Caco-2 (cell line): ENCODE measurements at regions not wholly inside any gene's neighbourhood (a gene's known extent, or its start where the extent isn't known, plus 50 kb on each side); places are given as distances from the start of the nearest gene placed in this dataset.
A peak's percentile ranks its signal among the peaks of the same experiment; 100 is the strongest.

Experiments used
- BruUV-seq: library from RNA; stranded (reverse); fragments of 400-500 nt; replicated peaks from 2 replicates; lab custom pipeline; 2021; lab: Mats Ljungman, UMichigan
- CTCF ChIA-PET: fragments of 300-600 bp; sonication (Branson Sonifier 250); formaldehyde crosslinking; loops from one replicate; lab custom pipeline; 2022; ENCODE audit warnings: antibody characterized with exemption; lab: Charles Lee
- POLR2A ChIA-PET: fragments of 300-600 bp; sonication (Branson Sonifier 250); formaldehyde crosslinking; loops from one replicate; lab custom pipeline; 2022; ENCODE audit warnings: antibody characterized with exemption; lab: Charles Lee
- DNase-seq, 2 experiments: peaks; one replicate each; pipeline versions ENCODE4 v3.0.0 to v3.0.0-alpha.2; 2020 to 2022
- H3K27me3 ChIP-seq: replicated peaks from 2 replicates; pipeline ENCODE4 v1.6.0; 2011; ENCODE audit warnings: low read length; ENCODE audit not compliant: control insufficient read depth, insufficient read depth
- H3K36me3 ChIP-seq: 2 replicates; pipeline ENCODE4 v1.5.1; 2011; ENCODE audit warnings: low read length; ENCODE audit not compliant: control insufficient read depth, insufficient read depth
- H3K4me1 ChIP-seq: fragments of 250-450 bp; sonication (Bioruptor Pico); 2 replicates; pipeline ENCODE4 v1.5.1; 2020; ENCODE audit warnings: mild to moderate bottlenecking
- H3K4me3 ChIP-seq: 2 replicates; pipeline ENCODE4 v1.5.1; 2011; ENCODE audit warnings: low read depth, mild to moderate bottlenecking, control low read depth, low read length
- H3K9me3 ChIP-seq: fragments of 250-450 bp; sonication (Bioruptor Pico); 2 replicates; pipeline ENCODE4 v1.5.1; 2020; ENCODE audit warnings: mild to moderate bottlenecking, moderate library complexity
- H3K27ac Mint-ChIP-seq: one replicate; pipeline ENCODE4 v1.8.0; 2022; ENCODE audit warnings: mixed read lengths; ENCODE audit not compliant: unreplicated experiment
- H3K27me3 Mint-ChIP-seq: one replicate; pipeline ENCODE4 v1.8.0; 2022; ENCODE audit warnings: mixed read lengths; ENCODE audit not compliant: insufficient read depth, unreplicated experiment
- H3K36me3 Mint-ChIP-seq: one replicate; pipeline ENCODE4 v1.8.0; 2022; ENCODE audit warnings: mild to moderate bottlenecking, mixed read lengths; ENCODE audit not compliant: insufficient read depth, unreplicated experiment
- H3K4me1 Mint-ChIP-seq: one replicate; pipeline ENCODE4 v1.8.0; 2022; ENCODE audit warnings: low read depth, mixed read lengths; ENCODE audit not compliant: unreplicated experiment
- H3K4me3 Mint-ChIP-seq: one replicate; pipeline ENCODE4 v1.8.0; 2022; ENCODE audit warnings: mild to moderate bottlenecking, moderate library complexity, mixed read lengths; ENCODE audit not compliant: unreplicated experiment
- H3K9me3 Mint-ChIP-seq: one replicate; pipeline ENCODE4 v1.8.0; 2022; ENCODE audit warnings: mixed read lengths; ENCODE audit not compliant: unreplicated experiment
- CTCF ChIP-seq, 2 experiments: fragments of 200-600 bp in 1 of 2; IDR thresholded peaks; 1 replicate in 1 of 2; 2 replicates in 1 of 2; pipeline versions ENCODE4 v1.5.1 to v1.8.0; 2011 to 2022; ENCODE audit warnings: antibody characterized with exemption in 1 of 2, control low read depth in 1 of 2, inconsistent platforms in 1 of 2, low read depth in 1 of 2, low read length in 1 of 2, mild to moderate bottlenecking in 1 of 2, moderate library complexity in 1 of 2; ENCODE audit not compliant: insufficient read depth in 1 of 2, severe bottlenecking in 1 of 2, unreplicated experiment in 1 of 2
- intact Hi-C: fragments of 100-400 bp; cut with micrococcal nuclease; formaldehyde crosslinking; loops from one replicate; pipeline ENCODE4 v1.10.0; 2022; ENCODE audit not compliant: unreplicated experiment

GRCh38 chr5:174326372-174326771, 280.9 kb downstream of the NSG2 start:
- peaks cover 21% of the 10 kb centered on the region for H3K4me1 Mint-ChIP-seq
- Histone ChIP-seq H3K9me3 (no peaks in the 10 kb centered on the region), H3K4me3 (no peak overlapping the region), H3K36me3 (no peaks in the 10 kb centered on the region), H3K27me3 (no peaks in the 10 kb centered on the region), H3K4me1 (peaks cover 12% of the 10 kb centered on the region)
- H3K27me3 Mint-ChIP-seq = peaks cover 14% of the 10 kb centered on the region
- no peak overlapping the region for H3K27ac Mint-ChIP-seq
- peaks cover 3% of the 10 kb centered on the region for H3K36me3 Mint-ChIP-seq
- no peaks in the 10 kb centered on the region for H3K9me3 Mint-ChIP-seq
- BruUV-seq = no TSS peak
- ChIA-PET POLR2A (no interaction called here), CTCF (interaction anchor here (1.1 to 1.5 kb wide), 4 partner anchors 9 to 281 kb away, joined by 3 to 16 read pairs (median 4); partner anchors contain the start of gene NSG2)
- intact Hi-C loops = loop anchor here (2.0 to 10.0 kb wide), 2 partner anchors 82 to 248 kb away; no protein-coding TSS in a partner anchor
- DNase-seq = no peak
- H3K4me3 Mint-ChIP-seq = no peak overlapping the region
- no peak for TF ChIP-seq CTCF (IDR thresholded peaks at IDR 0.05; ENCODE audit: insufficient read depth in 1 of 2, low read depth in 1 of 2, low read length in 1 of 2, severe bottlenecking in 1 of 2, unreplicated experiment in 1 of 2)

DNA sequence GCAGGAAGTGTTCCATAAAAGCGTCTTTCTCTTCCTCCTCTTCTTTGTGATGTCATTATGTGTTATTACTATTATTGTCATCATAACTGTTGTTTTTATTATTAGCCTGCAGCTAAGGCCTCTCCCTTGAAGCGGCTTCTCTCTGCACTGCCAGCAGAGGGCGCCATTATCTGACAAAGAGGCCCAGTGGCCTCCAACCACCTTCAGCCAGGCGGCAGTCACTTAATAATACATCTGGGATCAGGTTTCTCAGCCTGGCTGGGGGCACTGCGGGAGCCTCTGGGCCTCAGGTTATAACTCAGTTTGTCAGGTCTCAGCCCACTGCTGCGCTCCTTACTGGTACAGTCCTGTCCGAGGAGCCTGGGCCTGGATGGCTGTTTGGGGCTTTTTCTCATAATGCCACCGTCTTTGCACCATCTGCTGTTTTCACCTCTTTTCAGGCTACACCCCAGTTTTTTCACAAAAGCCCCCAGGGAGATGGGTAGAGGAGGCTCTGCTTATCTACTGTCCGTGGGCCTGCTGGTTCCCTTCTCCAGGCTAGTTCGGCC, 281.9 kb downstream of the NSG2 start:
- no peaks in the 10 kb centered on the region for H3K27me3 ChIP-seq
- no TSS peak for BruUV-seq
- H3K4me1 ChIP-seq = peaks cover 12% of the 10 kb centered on the region
- H3K36me3 Mint-ChIP-seq = no peaks in the 10 kb centered on the region
- H3K27me3 Mint-ChIP-seq = peaks cover 10% of the 10 kb centered on the region
- POLR2A ChIA-PET = no interaction called here
- H3K27ac Mint-ChIP-seq = no peak overlapping the region
- peaks cover 21% of the 10 kb centered on the region for H3K4me1 Mint-ChIP-seq
- H3K9me3 ChIP-seq = no peaks in the 10 kb centered on the region
- no peak overlapping the region for H3K4me3 Mint-ChIP-seq
- no peak overlapping the region for H3K4me3 ChIP-seq
- CTCF ChIA-PET = interaction anchor here (0.6 to 1.5 kb wide), 9 partner anchors 10 to 466 kb away, joined by 3 to 16 read pairs (median 4); partner anchors contain the start of gene NSG2
- H3K9me3 Mint-ChIP-seq = no peaks in the 10 kb centered on the region
- peak; percentile 88 to 89 for DNase-seq
- TF ChIP-seq CTCF (IDR thresholded peaks at IDR 0.05; ENCODE audit: insufficient read depth in 1 of 2, low read depth in 1 of 2, low read length in 1 of 2, severe bottlenecking in 1 of 2, unreplicated experiment in 1 of 2) = peak; percentile 92 to 96
- intact Hi-C loops = loop anchor here (1.0 to 10.0 kb wide), 6 partner anchors 10 to 466 kb away; no protein-coding TSS in a partner anchor
- H3K36me3 ChIP-seq = no peaks in the 10 kb centered on the region

GRCh38 chr5:174327896-174328295, 282.4 kb downstream of the NSG2 start:
- no peak for DNase-seq
- intact Hi-C loops = loop anchor here (1.0 to 10.0 kb wide), 6 partner anchors 9 to 465 kb away; no protein-coding TSS in a partner anchor
- CTCF ChIA-PET = interaction anchor here (0.7 to 1.5 kb wide), 7 partner anchors 10 to 466 kb away, joined by 3 to 16 read pairs (median 4); partner anchors contain the start of gene NSG2
- no peak for TF ChIP-seq CTCF (IDR thresholded peaks at IDR 0.05; ENCODE audit: insufficient read depth in 1 of 2, low read depth in 1 of 2, low read length in 1 of 2, severe bottlenecking in 1 of 2, unreplicated experiment in 1 of 2)
- no peak overlapping the region for H3K4me3 Mint-ChIP-seq
- no TSS peak for BruUV-seq
- H3K4me1 Mint-ChIP-seq = peaks cover 21% of the 10 kb centered on the region
- no peaks in the 10 kb centered on the region for H3K9me3 Mint-ChIP-seq
- H3K36me3 Mint-ChIP-seq = no peaks in the 10 kb centered on the region
- H3K27me3 Mint-ChIP-seq = peaks cover 5% of the 10 kb centered on the region
- H3K36me3 ChIP-seq = no peaks in the 10 kb centered on the region
- POLR2A ChIA-PET = no interaction called here
- no peak overlapping the region for H3K27ac Mint-ChIP-seq
- peaks cover 12% of the 10 kb centered on the region for H3K4me1 ChIP-seq
- no peak overlapping the region for H3K4me3 ChIP-seq
- H3K9me3 ChIP-seq = no peaks in the 10 kb centered on the region
- no peaks in the 10 kb centered on the region for H3K27me3 ChIP-seq
